ENCODE measurements at regions not wholly inside any gene's neighbourhood (a gene's known extent, or its start where the extent isn't known, plus 50 kb on each side); places are given as distances from the start of the nearest gene placed in this dataset.

DNA sequence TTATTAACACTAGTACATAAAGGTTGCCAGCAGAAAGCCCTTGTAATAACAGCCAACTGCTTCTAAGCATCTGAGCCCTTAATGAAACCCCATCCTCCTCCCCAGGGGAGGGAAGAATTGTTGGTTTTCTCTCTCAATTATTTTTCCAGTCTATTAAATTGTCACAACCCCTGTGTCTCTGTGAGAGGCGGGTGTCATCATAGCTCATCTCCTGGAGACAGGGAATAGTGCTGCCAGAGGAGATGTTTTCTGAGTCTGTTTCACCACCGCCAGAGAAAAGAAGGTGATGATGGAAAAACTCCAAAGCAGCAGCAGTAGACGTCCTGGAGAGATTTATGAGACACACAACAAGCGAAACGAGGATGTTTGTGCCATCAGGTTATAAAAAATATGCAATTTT is 271.1 kb upstream of the NMUR2 start:
- H3K27ac ChIP-seq: no peak overlapping the region
- TF ChIP-seq, protein P1, sequence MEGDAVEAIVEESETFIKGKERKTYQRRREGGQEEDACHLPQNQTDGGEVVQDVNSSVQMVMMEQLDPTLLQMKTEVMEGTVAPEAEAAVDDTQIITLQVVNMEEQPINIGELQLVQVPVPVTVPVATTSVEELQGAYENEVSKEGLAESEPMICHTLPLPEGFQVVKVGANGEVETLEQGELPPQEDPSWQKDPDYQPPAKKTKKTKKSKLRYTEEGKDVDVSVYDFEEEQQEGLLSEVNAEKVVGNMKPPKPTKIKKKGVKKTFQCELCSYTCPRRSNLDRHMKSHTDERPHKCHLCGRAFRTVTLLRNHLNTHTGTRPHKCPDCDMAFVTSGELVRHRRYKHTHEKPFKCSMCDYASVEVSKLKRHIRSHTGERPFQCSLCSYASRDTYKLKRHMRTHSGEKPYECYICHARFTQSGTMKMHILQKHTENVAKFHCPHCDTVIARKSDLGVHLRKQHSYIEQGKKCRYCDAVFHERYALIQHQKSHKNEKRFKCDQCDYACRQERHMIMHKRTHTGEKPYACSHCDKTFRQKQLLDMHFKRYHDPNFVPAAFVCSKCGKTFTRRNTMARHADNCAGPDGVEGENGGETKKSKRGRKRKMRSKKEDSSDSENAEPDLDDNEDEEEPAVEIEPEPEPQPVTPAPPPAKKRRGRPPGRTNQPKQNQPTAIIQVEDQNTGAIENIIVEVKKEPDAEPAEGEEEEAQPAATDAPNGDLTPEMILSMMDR (conservative IDR thresholded peaks at IDR 0.05): no peak

DNA sequence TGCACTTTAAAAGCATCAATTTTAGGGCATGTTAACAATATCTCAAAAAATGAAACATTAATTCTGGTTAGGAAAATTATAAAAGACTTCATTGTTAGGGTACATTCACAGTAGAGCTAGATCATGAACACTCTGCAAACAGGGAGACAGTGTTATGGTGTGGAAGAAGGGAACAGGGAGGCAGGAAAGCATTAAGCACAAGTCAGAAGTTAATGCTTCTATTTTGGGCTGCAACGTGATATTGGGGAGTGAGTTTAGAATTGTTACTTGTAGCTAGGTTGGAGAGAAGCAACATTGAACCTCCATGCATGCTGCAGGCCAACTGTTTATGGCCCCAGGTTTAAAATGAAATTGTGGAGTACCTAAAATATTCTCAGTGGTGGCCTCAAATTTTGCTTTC is 278.1 kb upstream of the NMUR2 start:
- no peak overlapping the region for H3K27ac ChIP-seq

DNA sequence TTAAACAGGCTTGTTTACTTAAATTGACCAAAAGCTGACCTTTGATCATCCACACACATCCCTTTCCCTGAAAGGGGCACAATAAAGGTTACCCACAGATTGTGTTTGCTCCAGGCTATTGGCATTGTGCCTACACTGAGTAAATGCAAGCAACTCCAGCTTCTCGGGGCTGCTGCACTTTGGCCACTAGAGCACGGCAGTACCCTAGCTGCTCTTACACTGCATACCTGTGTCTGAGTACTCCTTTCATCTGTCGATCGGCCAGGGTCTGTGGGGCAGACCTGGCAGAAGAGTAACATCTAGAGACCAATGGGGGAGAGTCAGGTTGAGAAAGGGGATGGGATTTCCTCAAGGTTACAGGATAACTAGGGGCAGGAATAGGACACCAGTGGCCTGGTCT is 281.9 kb upstream of the NMUR2 start:
- TF ChIP-seq, protein P1 (conservative IDR thresholded peaks at IDR 0.05): no peak
- no peak for TF ChIP-seq ZFX (IDR thresholded peaks at IDR 0.05)
- no peak overlapping the region for H3K27ac ChIP-seq

More for the DNA sequence above, 278.1 kb upstream of the NMUR2 start:
- TF ChIP-seq, protein P1 (conservative IDR thresholded peaks at IDR 0.05): no peak

DNA sequence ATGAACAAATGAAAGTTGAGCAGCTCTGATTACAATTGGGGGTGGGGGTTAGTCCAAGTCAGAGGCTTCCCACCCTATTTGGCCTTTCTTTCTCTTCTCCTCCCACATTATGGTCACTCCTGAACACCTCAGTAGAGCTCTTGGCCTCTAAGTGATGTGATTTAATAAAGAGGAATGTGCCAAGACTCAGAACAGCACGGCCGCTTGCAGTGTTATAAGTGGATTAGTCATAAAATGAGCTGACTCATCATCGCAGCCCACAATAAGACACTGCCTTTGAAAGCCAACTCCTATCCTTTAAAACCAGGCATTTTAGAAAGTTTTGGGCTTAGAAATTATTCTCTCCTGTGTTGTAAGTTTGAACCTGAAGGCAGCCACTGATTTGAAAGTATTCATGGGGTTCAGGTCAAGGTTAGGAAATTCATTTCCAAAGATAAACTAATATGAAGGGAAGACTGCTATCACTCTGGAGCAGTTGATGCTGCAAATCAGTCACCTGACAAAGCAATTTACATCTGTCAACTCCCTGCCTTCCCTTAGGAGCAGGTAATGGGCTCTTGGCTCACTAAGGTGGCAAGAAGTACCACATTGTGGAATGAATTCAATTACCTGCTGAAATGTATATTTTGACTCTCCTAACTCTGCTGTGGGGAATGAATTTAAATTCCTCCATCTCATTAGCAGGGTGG is 283.6 kb upstream of the NMUR2 start:
- no peak overlapping the region for H3K27ac ChIP-seq
- no peak for TF ChIP-seq ZFX (IDR thresholded peaks at IDR 0.05)
- TF ChIP-seq, protein P1 (conservative IDR thresholded peaks at IDR 0.05): no peak

DNA sequence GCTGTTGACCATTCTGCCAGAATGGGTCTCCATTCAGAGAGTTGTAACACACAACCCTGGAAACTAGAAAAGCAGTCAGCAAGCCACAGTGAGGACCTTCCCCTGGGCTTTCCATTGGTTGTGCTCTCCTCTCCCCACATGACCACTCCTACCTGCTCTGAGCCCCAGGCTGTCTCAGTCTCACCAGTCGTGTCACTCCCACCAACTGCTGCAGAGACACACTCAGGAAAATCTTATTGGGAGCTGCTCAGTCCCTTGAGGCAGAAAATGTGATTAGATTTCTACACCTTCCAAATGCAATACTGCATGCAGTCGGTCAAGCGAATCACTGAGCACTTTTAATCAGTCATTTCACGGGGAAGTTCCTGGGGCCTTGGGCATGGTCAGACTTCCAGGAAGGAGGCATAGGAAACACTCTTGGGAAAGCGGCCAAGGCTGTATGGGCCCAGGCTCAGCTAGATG is 284.2 kb upstream of the NMUR2 start:
- no peak overlapping the region for H3K27ac ChIP-seq
- no peak for TF ChIP-seq ZFX (IDR thresholded peaks at IDR 0.05)
- TF ChIP-seq, protein P1 (conservative IDR thresholded peaks at IDR 0.05): no peak

DNA sequence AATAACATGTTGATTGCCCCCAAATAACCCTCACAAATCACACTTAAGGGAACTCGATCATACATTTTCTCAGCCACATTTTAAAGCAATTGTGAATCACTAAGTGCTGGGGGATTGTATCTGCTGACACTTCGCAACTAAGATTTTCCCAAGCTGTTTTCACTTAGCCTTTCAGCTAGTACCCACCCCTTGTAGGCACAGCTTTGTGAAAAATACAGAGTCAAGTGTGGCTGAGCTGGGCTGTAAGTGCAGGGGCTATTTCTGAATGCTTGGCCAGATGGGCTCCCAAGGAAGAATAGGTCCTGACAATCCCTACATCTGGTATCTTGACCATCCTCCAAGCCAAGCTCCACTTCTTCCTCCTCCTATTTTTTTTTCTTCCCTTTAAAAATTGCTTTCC is 289.2 kb upstream of the NMUR2 start:
- no peak overlapping the region for H3K27ac ChIP-seq
- TF ChIP-seq, protein P1 (conservative IDR thresholded peaks at IDR 0.05): no peak
- TF ChIP-seq ZFX (IDR thresholded peaks at IDR 0.05): no peak

DNA sequence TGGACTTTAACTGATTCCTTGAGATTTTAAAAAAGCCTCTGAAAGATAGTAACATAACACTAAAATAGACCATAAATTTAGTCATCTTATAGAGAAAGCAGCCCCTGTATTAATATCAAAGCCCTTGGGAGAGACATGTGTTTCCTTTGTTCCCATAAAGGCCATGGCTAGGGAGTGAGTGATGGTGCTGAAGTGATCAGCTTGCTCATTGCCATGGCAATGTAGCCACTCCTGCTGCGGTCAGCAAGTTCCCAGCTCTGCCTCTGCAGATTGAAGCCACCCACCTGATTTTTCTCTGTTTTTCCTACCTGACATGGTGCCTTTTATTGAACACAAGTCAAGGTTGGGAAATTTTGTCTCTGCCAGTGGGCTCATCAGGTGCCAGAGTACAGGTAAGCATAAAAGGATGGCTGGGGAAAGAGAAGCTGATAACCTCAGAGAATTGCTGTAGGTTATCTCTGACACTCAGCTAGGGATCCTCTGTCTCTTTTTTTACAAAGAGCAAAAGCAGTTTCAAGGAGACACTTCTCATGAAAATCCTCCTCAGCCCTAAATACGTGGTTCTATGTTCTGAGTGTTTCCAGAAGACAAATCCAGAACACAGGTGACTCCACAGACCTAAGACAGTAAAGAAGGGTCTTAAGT is 296.3 kb upstream of the NMUR2 start:
- no peak for TF ChIP-seq ZFX (IDR thresholded peaks at IDR 0.05)
- TF ChIP-seq, protein P1 (conservative IDR thresholded peaks at IDR 0.05): no peak
- H3K27ac ChIP-seq: no peak overlapping the region

All from C4-2B (cell line).